Pancreas (tissue), 10 donors: ENCODE measurements at regions not wholly inside any gene's neighbourhood (a gene's known extent, or its start where the extent isn't known, plus 50 kb on each side); places are given as distances from the start of the nearest gene placed in this dataset.
A peak's percentile ranks its signal among the peaks of the same experiment; 100 is the strongest.
"Not testable (repeated sequence)": the region's sequence is repeated elsewhere in the genome, so short reads cannot be mapped to it uniquely, and the experiment has no call there.

Experiments
- ATAC-seq, 4 donors: fragments of 200-7000 bp; cut with Tn5 transposase; one replicate each; pipeline versions ENCODE4 v1.8.0 to v1.9.1; 2020; ENCODE audit warnings: mild to moderate bottlenecking in 4 of 4, moderate library complexity in 4 of 4
- DNase-seq, 6 donors: peaks; one replicate each; pipeline ENCODE4 v3.0.0-alpha.2; 2020
- FAIRE-seq: peaks from 2 replicates; lab custom pipeline; 2012; peaks lifted over from hg19 to GRCh38; lab: Jason Lieb, UNC
- H3K27ac ChIP-seq, 4 donors: fragments of 200-600 bp; sonication (generic); 1 replicate in 3 of 4; 2 replicates in 1 of 4; pipeline versions ENCODE4 v1.5.0 to v1.8.0; 2020
- H3K27me3 ChIP-seq, 4 donors: fragments of 200-600 bp; one replicate each; pipeline ENCODE4 v1.8.0; 2021
- H3K36me3 ChIP-seq, 3 donors: fragments of 200-600 bp; sonication (generic) in 1 of 3; one replicate each; pipeline versions ENCODE4 v1.5.0 to v1.8.0; 2020 to 2021
- H3K4me1 ChIP-seq, 3 donors: fragments of 200-600 bp; one replicate each; pipeline ENCODE4 v1.8.0; 2021
- H3K4me3 ChIP-seq, 4 donors: fragments of 200-600 bp; sonication (generic) in 2 of 4; one replicate each; pipeline versions ENCODE4 v1.5.0 to v1.8.0; 2020 to 2021
- H3K9me3 ChIP-seq, 4 donors: fragments of 200-600 bp; one replicate each; pipeline ENCODE4 v1.8.0; 2021
- WGBS, 2 donors: extraction: QIAGEN DNeasy Blood & Tissue Kit; methylation state at CpG; one replicate each; pipeline ENCODE4 v1.1.7; 2013; 5-methylcytosine and 5-hydroxymethylcytosine counted together
- intact Hi-C, 3 donors: fragments of 100-400 bp; cut with DNase I; formaldehyde crosslinking; loops; one replicate each; pipeline versions ENCODE4 v1.11.1 to v1.14.2; 2022
- donor health status: healthy with polysubstance abuse.
- donor health status: DM: no; HTN: no; CAD: no; lungs with moderate emphysema.
- donor health status: DM: no; HTN: no; CAD: no.
- donor health status: control.
- donor health status: control.
- donor health status: Bipolar disorder and iron deficiency.
- donor health status: DM: yes; HTN: yes; CAD: no.
- donor health status: DM: no; HTN: no; CAD: no.
- donor health status: DM: no; HTN: no; CAD: no.
- donor health status: DM: yes; HTN: yes; CAD: no.

DNA sequence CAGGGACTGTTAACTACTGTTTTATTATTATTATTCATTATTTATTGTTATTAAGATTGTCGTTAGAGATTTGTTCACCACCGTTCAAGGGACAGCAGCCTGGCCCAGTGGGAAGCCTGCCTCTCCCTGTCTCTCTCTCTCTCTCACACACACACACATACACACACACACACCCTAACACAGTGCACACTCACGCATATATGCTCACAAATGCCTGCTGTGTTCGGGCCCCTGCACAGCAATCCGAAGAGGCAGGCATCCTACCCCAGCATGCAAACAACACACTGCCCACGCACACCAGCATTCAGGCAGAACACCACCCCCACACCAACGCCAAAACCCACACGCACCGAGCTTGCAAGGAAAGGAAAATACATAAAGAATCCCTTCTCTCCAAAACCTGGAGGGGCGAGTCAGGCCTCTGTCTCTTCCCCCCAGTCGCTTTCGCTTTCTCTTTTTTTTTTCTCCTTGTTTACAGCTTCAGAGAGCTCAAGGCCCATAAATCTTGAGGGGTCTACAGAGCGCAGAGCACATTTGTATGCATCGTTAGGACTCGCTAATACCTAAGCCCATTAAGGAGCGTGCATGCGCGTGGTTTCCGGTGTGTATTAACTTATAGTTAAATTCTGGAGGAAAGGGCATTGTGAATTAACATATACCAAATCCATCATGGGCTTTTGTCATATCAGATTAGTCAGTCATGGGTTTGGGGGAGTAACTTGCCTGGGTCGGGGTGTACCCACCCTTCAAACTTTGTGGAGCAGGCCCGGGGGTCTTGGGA lies 464.6 kb upstream of the ZNG1F start:
- H3K4me1 ChIP-seq, H3K27me3 ChIP-seq, H3K36me3 ChIP-seq, H3K9me3 ChIP-seq, FAIRE-seq, H3K4me3 ChIP-seq, DNase-seq, intact Hi-C loops, ATAC-seq, H3K27ac ChIP-seq: not testable (repeated sequence)
- WGBS, 2 donors = 64 to 80% methylated on average over 13 of the region's 21 CpGs

GRCh38 chr9:41652800-41653199 lies 463.7 kb upstream of the ZNG1F start:
- H3K27me3 ChIP-seq, intact Hi-C loops, H3K9me3 ChIP-seq, ATAC-seq, H3K4me1 ChIP-seq, H3K36me3 ChIP-seq, DNase-seq, FAIRE-seq, H3K27ac ChIP-seq, H3K4me3 ChIP-seq: not testable (repeated sequence)
- WGBS, 2 donors = 85 to 89% methylated on average over 14 to 16 of the region's 17 CpGs

DNA sequence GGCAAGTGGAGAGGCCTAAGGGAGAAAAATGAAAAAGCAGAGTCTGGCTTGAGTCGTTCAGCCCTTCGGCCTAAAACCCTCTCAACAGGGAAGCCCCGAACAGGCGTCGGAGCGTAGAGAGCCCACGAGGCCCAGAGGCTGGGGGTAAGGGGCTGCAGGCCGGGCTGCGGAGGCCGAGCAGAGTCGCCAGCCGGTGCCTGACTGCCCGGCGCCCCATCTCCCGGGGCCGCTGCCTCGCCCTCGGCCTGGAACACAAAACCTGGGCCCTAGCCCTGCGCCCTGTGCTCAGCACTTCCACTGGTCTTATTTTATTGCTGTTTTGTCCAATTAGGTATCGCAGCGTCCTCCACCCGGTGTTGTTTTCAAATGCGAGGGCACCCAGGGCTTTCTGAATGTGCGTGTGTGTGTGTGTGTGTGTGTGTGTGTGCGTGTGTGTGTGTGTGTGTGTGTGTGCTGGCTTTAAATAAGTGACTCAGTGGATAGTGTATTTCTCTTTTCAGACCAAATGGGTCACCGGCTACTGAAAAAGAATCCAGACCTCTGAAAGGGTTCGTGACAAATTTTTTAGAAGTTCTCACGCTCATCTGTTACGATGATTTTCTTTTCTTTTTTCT lies 463.1 kb upstream of the ZNG1F start:
- H3K4me1 ChIP-seq, H3K9me3 ChIP-seq, H3K27me3 ChIP-seq, FAIRE-seq, H3K36me3 ChIP-seq, intact Hi-C loops, H3K4me3 ChIP-seq, H3K27ac ChIP-seq, DNase-seq, ATAC-seq: not testable (repeated sequence)
- 82 to 89% methylated on average over 22 to 25 of the region's 29 CpGs for WGBS, 2 donors

DNA sequence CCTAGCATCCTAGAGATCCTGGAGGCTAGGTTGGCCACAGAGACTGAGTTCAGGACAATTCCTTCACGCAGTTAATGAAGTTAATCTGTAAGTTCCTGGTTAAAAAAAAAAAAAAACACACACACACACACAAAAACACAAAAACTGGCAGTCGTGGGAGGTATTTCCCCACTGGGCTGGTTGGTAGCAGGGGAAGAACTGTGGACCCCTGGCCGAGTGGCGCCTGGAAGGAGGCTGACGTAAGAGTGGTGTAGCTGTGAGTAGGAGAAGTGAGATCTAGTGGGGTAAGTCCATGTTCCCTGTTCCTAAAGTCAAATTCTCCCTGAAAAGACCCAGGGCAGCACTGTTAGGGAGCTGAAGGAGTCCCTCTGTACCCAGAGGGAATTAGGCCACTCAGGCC lies 461.0 kb upstream of the ZNG1F start:
- H3K27me3 ChIP-seq, H3K4me3 ChIP-seq, intact Hi-C loops, H3K27ac ChIP-seq, FAIRE-seq, DNase-seq, H3K36me3 ChIP-seq, ATAC-seq, H3K9me3 ChIP-seq, H3K4me1 ChIP-seq: not testable (repeated sequence)
- WGBS, 2 donors = 62 to 76% methylated on average over 5 of the region's 5 CpGs

DNA sequence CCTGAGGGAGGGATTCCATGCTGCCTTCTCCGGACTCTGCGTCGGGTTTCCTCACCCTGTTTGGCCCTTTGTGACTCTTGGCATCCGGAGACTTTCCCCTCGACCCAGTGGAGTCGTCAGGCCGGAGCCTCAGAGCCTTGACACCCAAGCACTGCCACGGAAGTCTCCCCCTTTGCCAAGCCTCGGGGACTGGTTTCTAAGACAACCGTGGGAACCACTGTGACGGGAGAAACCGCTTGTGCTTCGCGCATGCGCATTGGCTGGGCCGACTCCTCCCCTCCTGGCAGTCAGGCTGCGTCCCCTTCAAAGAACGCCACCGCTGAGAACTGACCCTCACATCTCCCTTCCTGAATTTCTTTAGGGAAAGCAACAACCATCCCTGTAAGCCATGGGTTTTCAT lies 459.4 kb upstream of the ZNG1F start:
- intact Hi-C loops, FAIRE-seq, H3K9me3 ChIP-seq, H3K27ac ChIP-seq, H3K4me1 ChIP-seq, ATAC-seq, H3K36me3 ChIP-seq, H3K4me3 ChIP-seq, H3K27me3 ChIP-seq, DNase-seq: not testable (repeated sequence)
- WGBS, 2 donors = no CpG with 5 or more reads among the region's 19 CpGs

DNA sequence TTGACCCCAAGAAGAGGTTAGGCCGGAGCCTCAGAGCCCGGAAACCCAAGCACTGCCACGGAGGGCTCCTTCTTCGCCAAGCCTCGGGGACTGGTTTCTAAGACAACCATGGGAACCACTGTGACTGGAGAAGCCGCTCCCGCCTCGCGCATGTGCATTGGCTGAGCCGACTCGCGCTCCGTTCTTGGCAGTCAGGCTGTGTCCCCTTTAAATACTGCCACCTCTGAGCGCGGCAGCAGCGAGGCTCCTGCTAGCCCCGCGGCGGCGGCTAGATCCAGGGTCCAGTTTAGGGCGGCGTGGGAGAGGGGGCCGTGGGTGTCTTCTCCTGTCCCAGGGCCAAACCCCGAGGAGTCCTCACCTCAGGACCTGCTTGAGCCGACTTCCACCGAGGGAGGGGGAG lies 457.1 kb upstream of the ZNG1F start:
- 95 to 96% methylated on average over 26 of the region's 26 CpGs for WGBS, 2 donors
- H3K27ac ChIP-seq, DNase-seq, H3K36me3 ChIP-seq, ATAC-seq, H3K4me3 ChIP-seq, H3K4me1 ChIP-seq, FAIRE-seq, H3K27me3 ChIP-seq, H3K9me3 ChIP-seq, intact Hi-C loops: not testable (repeated sequence)

DNA sequence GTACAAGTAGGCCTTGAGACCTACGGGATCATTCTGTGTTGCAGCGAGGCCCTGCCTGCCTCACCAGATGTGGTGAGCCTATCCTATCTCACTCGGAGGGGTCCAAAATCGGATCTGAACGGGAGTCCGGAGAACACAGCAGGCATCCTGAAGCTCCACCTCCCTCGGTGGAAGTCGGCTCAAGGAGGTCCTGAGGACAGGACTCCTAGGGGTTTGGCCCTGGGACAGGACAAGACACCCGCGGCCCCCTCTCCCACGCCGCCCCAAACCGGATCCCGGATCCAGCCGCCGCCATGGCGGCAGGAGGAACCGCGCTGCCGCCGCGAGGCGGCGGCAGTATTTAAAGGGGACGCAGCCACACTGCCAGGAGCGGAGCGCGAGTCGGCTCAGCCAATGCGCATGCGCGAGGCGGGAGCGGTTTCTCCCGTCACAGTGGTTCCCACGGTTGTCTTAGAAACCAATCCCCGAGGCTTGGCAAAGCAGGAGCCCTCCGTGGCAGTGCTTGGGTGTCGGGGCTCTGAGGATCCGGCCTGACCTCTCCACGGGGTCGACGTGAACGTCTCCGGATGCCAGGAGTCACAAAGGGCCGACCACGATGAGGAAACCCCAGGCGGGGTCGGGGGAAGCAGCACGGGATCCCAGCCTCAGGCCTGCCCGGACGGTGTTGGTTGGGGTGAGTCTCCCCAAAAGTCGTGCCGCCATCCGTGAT lies 454.6 kb upstream of the ZNG1F start:
- WGBS, 2 donors = 8% methylated on average over 46 to 55 of the region's 55 CpGs
- peak in 3 of 4 donors; percentile 97 to 100 (median 98) for ATAC-seq
- H3K27me3 ChIP-seq, intact Hi-C loops, H3K9me3 ChIP-seq, H3K4me1 ChIP-seq, FAIRE-seq, H3K36me3 ChIP-seq: not testable (repeated sequence)
- peak overlapping the region in 3 of 4 donors; percentile 8 to 41 (median 35) for H3K4me3 ChIP-seq
- peak overlapping the region in 2 of 4 donors; percentile 26 to 67 for H3K27ac ChIP-seq
- peak in 5 of 6 donors; percentile 71 to 89 (median 79) for DNase-seq

DNA sequence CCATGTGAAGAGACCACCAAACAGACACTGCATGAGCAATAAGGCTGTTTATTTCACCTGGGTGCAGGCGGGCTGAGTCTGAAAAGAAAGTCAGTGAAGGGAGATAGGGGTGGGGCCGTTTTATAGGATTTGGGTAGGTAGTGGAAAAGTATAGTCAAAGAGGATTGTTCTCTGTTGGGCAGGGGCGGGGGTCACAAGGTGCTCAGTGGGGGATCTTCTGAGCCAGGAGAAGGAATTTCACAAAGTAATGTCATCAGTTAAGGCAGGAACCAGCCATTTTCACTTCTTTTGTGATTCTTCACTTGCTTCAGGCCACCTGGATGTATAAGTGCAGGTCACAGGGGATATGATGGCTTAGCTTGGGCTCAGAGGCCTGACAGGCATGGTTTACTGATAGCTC lies 444.6 kb upstream of the ZNG1F start:
- DNase-seq, intact Hi-C loops, H3K27ac ChIP-seq, H3K4me1 ChIP-seq, H3K27me3 ChIP-seq, H3K36me3 ChIP-seq, FAIRE-seq, H3K4me3 ChIP-seq, H3K9me3 ChIP-seq, ATAC-seq: not testable (repeated sequence)
- WGBS, 2 donors = 42 to 74% methylated on average over 3 of the region's 3 CpGs

GRCh38 chr9:41623666-41624065 lies 434.5 kb upstream of the ZNG1F start:
- H3K27me3 ChIP-seq, H3K4me1 ChIP-seq, FAIRE-seq, intact Hi-C loops, H3K27ac ChIP-seq, DNase-seq, H3K9me3 ChIP-seq, ATAC-seq, H3K36me3 ChIP-seq, H3K4me3 ChIP-seq: not testable (repeated sequence)
- 70 to 80% methylated on average over 7 to 9 of the region's 10 CpGs for WGBS, 2 donors

- 50 to 91% methylated on average over 2 of the region's 2 CpGs for WGBS, 2 donors
- intact Hi-C loops, H3K9me3 ChIP-seq, H3K27me3 ChIP-seq, DNase-seq, H3K27ac ChIP-seq, FAIRE-seq, ATAC-seq, H3K4me1 ChIP-seq, H3K4me3 ChIP-seq, H3K36me3 ChIP-seq: not testable (repeated sequence)
Observed at GRCh38 chr9:41619254-41619653, 430.1 kb upstream of the ZNG1F start.

DNA sequence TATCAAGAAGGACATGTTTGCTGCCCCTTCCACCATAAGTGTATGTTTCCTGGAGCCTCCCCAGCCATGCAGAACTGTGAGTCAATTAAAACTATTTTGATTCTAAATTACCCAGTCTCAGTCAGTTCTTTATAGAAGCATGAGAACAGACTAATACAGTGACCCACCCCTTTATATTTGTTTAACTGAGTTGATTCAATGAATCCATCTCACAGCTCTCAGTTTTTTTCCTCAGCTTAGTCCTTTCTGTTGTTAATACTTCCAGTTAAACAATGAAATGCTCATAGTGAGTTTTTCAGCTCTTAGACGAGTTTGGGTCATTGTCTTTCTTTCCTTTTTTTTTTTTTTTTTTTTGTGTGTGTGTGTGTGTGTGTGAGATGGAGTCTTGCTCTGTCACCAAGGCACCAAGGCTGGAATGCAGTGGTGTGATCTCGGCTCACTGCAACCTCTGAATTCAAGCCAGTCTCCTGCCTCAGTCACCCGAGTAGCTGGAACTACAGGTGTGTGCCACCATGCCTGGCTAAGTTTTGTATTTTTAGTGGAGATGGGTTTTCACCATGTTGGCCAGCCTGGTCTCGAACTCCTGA lies 417.9 kb upstream of the ZNG1F start:
- H3K27me3 ChIP-seq, H3K9me3 ChIP-seq, H3K36me3 ChIP-seq, DNase-seq, H3K4me1 ChIP-seq, H3K4me3 ChIP-seq, intact Hi-C loops, FAIRE-seq, H3K27ac ChIP-seq, ATAC-seq: not testable (repeated sequence)
- 71 to 82% methylated on average over 1 to 3 of the region's 4 CpGs for WGBS, 2 donors
